ENCODE measurements at regions not wholly inside any gene's neighbourhood (a gene's known extent, or its start where the extent isn't known, plus 50 kb on each side); places are given as distances from the start of the nearest gene placed in this dataset.

- DNase-seq (ENCODE audit: low read depth, low spot score): no peak
These were observed 66.7 kb downstream of the BARHL2 start for GRCh38 chr1:90650401-90650800.

DNA sequence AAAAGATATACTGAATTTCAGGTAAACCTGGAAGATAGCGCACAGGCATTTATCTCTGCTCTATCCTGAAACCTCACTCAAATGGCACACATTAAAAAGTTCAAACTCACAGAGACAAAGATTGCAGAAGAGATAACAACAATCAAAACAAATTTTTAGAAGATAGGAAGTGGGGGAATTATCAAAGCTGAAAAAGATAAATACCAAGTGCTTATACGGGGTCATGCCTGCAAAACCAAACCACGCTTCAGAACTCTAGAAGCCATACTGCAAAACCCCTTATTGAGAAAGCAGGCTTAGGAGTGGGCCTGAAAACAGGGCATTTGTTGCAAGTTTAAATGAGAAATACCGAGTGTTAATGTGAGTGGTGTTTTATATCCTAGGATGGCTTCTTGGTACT is 76.8 kb downstream of the BARHL2 start:
- DNase-seq (ENCODE audit: low read depth, low spot score): no peak

DNA sequence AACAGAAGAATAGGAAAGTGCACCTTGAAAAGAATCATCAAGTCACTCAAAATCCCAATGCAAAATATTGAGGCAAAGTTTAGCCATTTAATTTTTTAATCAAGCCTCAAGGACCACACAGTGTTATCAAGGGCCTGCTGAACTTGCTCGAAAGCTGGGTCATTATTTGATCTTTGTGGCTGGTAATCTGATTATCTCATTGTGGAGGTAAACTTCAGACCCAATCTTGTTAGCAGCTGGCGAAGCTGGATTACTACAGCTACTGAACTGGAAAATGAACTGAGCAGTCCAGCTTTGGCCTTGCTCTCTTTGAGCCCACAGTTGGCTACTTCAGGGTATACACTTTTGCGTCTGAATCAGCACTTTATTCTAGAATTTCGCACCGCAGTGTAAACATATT is 94.4 kb downstream of the BARHL2 start:
- no peak for DNase-seq (ENCODE audit: low read depth, low spot score)

GRCh38 chr1:90621986-90622385 is 95.1 kb downstream of the BARHL2 start:
- DNase-seq (ENCODE audit: low read depth, low spot score): no peak

GRCh38 chr1:90616395-90616794 is 100.7 kb downstream of the BARHL2 start:
- peak; percentile 5 for DNase-seq (ENCODE audit: low read depth, low spot score)

DNA sequence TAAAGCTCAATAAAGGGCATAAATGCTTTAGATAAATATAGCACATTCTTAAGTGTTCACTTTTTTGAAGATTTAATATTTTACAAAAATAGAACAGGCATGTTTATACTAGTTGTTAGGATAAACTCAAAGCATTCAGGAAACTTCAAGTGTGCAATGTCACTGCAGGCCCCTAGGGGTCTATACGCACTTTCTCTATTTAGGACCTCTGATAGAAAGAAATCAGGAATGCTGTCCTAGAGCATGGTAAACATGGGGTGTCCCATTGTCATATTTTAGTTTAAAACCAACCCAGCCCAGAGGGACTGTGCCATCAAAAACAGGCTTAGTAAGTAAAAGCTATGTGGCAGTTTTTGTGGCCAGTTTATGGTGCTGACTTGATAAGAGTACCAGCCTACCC is 102.2 kb downstream of the BARHL2 start:
- DNase-seq (ENCODE audit: low read depth, low spot score): no peak

DNA sequence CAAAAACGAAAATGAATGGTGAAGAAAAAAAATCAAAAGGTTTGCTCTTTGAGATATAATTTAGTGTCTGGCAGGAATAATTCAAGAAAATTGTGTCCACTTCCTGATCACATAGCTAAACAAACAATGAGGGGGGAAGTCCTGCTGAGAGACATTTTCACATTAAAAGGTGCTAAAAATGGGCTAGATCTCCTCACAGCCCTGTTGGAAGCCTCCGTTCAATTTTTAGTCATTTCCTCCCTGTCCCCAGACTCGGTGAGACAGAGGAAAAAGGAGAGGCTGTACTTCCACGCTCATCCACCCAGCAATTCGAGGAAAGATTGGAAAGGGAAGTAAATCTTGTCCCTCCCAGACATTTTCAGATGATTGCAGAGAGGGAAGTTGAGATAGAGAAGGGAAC is 103.7 kb downstream of the BARHL2 start:
- DNase-seq (ENCODE audit: low read depth, low spot score): no peak

- no peak for DNase-seq (ENCODE audit: low read depth, low spot score)
These were observed 105.1 kb downstream of the BARHL2 start for GRCh38 chr1:90612033-90612432.

- no peak for DNase-seq (ENCODE audit: low read depth, low spot score)
These were observed 109.4 kb downstream of the BARHL2 start for GRCh38 chr1:90607736-90608135.

DNA sequence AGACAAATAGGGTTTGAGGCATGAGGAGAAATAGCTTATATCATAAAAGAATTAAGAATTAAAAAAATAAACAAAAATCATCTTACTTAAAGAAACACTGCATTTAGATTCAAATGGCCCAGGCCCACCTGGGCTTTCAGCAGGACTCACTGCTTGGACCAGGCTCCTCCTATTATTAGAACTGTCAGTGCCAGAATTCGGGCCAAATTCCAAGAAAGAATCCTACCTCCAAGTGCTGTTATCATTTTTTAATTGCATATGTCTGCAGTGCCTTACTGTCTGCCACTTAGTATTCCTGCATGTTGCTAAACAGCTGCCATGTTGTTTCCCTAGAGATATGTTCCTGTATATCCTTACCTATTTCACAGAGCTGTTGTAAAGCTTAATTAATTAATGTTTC is 112.0 kb downstream of the BARHL2 start:
- DNase-seq (ENCODE audit: low read depth, low spot score): no peak

DNA sequence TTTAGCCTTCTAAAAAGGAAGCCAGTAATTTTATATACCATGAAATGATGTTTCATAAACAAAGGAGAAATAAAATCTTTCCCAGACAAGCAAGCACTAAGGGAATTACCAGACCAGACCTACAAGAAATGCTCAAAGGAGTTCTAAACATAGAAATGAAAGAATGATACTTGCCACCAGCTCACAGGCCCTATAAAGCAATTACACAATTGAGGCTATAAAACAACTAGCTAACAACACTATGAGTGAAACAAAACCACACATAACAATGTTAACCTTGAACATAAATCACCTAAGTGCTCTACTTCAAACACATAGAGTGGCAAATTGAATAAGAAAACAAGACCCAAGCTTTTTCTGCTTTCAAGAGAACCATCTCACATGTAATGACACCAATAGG is 123.8 kb downstream of the BARHL2 start:
- no peak for DNase-seq (ENCODE audit: low read depth, low spot score)

DNA sequence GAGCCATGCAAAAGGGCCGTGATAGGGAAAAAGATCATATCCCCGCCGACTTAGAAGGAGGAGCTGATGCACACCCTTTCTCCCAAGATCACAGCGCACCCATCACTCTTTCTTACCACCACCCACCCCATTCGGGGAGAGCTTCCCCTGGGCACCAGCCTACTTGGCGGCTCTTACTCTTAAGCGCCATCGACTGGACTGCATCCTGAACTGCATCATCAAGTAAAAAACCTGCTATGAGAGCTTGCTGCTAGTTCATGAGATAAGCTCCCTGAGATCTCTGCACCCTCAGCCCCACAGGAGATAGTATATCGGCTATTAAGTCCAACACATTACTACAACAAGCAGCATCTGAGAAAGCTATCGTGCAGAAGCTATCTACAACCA is 125.1 kb downstream of the BARHL2 start:
- no peak for DNase-seq (ENCODE audit: low read depth, low spot score)

GRCh38 chr1:90591355-90591969 is 125.6 kb downstream of the BARHL2 start:
- DNase-seq (ENCODE audit: low read depth, low spot score): no peak

DNA sequence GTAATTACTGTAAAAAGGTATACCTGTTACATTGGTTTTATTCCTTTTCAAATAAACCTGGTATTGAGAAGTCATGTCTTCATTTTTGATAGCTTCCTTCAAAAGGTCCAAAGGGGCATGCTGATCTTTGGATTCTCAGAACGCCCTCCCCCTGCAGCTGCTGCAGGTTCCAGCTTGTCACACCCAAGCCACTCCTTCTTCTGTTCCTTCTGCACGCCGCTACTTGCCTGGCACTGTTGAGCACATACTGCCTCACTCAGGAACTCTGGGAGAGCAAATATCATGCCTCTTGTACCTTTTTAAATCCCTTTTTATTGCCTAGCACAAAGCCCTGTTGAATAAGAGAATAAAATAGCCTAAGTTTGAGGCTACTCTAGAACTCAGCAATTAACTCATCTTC is 136.9 kb downstream of the BARHL2 start:
- DNase-seq (ENCODE audit: low read depth, low spot score): no peak

- peak; percentile 57 for DNase-seq (ENCODE audit: low read depth, low spot score)
These were observed 137.8 kb downstream of the BARHL2 start for GRCh38 chr1:90579212-90579802.

- DNase-seq (ENCODE audit: low read depth, low spot score): no peak
These were observed 142.3 kb downstream of the BARHL2 start for GRCh38 chr1:90574692-90575370.

GRCh38 chr1:90573736-90574135 is 143.4 kb downstream of the BARHL2 start:
- no peak for DNase-seq (ENCODE audit: low read depth, low spot score)

DNA sequence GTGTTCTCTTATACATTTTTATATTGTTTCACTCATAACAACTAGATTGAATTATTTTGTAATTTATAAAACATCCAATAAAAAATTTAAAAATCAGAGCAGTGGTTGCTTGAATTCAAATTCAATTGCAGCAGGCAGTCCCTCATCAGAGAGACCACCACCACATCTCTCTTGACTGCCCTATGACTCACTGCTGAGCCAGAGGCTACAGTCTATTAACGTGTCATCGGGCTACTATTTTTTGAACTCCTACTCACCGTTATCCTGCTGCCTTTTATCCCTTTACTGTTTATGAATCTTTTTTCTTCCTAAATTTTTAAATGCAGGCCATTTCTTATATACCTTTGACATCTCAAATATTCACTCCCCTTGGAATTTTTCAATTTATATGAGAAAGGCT is 144.7 kb downstream of the BARHL2 start:
- DNase-seq (ENCODE audit: low read depth, low spot score): no peak

DNA sequence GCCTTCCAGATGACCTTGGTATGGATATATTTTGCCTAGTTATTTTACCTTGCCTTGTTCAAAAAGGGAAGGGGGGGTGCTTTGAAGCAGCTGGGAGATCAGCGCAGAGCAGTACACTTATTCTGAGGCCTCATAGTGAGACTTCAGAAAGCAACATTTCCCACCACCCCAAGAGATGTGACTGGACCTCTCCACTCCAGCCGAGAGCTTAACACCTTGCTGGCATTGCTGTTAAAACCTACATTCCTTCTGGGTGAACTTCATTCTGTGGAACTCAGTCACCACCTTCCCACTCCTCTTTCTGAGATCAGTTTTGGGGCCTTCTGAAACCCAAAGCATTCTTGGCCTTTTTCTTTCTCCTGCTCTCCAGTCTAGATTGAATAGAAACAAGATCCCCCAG is 148.7 kb downstream of the BARHL2 start:
- DNase-seq (ENCODE audit: low read depth, low spot score): no peak

DNA sequence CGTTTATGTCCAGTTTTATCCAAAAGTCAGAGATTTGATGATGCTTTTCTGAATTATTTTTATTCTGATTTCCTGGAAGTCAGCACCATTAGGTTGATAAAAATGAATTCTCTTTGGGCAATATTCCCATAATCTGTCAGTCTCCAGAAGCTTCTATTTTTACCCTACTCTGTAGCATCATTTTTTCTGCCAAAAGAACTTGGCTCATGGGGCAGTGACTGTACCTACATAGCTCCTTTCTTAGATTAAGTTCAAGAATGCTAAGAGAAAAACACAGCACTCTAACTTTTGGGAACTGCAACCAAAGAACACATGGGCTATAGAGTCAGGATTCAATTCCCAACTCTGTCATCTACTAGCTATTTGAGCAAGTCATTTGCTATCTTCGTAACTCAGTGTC is 152.9 kb downstream of the BARHL2 start:
- no peak for DNase-seq (ENCODE audit: low read depth, low spot score)

DNA sequence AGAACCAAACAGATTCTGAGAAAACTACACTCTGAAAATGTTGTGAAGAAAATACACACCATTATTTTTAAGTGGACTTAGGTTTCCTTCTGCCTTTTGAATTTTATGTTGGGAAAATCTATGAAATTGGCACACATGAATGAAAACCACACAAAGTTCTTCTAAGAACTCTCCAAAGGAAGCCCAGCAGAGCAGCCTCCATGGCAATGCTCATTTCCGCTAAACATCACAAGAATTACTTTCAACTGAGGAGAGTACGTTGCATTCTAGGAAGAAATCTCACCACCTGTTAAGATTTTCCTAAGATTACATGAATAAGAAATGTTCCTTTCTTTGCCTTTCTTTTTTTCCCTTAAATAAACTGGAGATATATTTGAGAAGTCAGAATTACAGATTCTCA is 154.2 kb downstream of the BARHL2 start:
- DNase-seq (ENCODE audit: low read depth, low spot score): no peak

DNA sequence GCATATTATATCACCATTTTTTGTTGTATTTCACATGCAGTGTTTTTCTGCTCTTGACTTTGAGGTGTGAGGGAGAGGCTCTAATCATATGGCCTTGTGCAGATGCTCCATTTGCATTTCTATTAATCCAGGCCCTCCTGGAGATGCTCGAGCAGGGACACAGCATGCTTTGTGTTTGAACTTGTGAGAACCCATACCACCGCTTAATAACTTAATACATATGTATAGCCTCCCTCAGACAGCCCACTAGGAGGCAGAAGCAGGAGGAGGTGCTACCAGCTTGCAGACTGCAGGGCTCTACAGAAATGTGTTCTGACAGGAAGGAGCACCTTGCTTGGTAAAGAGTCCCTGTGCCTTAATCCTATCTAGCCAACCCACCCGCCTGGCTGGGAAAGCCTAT is 155.2 kb downstream of the BARHL2 start:
- DNase-seq (ENCODE audit: low read depth, low spot score): no peak

DNA sequence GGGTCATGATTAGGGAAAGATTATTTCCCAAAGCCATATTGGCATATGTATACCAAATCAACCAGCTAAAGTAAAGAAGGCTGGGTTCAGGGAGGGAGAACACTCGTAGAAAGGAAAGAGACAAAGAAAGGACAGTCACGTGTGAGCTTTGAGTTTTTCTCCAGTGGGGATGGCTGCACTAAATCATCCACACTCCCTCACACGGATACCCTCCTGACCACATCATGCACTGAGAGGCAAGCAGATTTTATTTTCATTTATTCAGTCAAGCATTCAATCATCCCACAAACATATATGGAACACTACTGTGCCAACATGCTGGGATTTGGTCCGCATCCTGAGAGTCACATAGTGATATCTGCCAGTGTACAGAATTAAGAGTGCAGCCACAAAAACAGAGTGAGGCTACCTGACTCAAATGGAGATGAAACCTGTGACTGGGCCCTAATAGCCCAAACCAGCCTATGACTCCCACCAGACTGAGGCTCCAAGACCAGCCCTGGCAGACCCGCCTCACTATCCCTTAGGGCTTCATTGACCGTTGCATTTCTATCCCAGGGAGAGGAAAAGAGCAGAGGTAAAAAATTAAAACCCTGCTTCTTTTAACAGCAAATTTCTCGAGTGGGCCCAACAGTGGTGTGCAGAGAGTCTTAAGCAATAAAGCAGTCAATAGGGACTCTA is 155.9 kb downstream of the BARHL2 start:
- no peak for DNase-seq (ENCODE audit: low read depth, low spot score)
